ENCODE measurements at regions not wholly inside any gene's neighbourhood (a gene's known extent, or its start where the extent isn't known, plus 50 kb on each side); places are given as distances from the start of the nearest gene placed in this dataset.

GRCh38 chr10:128867819-128868218 lies 599.2 kb upstream of the MGMT start:
- TF ChIP-seq CTCF (IDR thresholded peaks at IDR 0.05; ENCODE audit: insufficient read depth, low read length, poor library complexity, severe bottlenecking) = no peak
- Histone ChIP-seq H3K4me3 (replicated peaks; ENCODE audit: low read depth, low read length) (no peak overlapping the region), H3K27me3 (replicated peaks; ENCODE audit: control insufficient read depth, insufficient read depth, low read length) (no peaks in the 10 kb centered on the region), H3K36me3 (ENCODE audit: control insufficient read depth, insufficient read depth, low read length) (no peaks in the 10 kb centered on the region)
- DNase-seq (ENCODE audit: extremely low read depth, insufficient read length) = no peak

GRCh38 chr10:128868481-128868880 lies 598.6 kb upstream of the MGMT start:
- no peaks in the 10 kb centered on the region for H3K36me3 ChIP-seq (ENCODE audit: control insufficient read depth, insufficient read depth, low read length)
- DNase-seq (ENCODE audit: extremely low read depth, insufficient read length) = no peak
- TF ChIP-seq CTCF (IDR thresholded peaks at IDR 0.05; ENCODE audit: insufficient read depth, low read length, poor library complexity, severe bottlenecking) = no peak
- no peak overlapping the region for H3K4me3 ChIP-seq (replicated peaks; ENCODE audit: low read depth, low read length)
- H3K27me3 ChIP-seq (replicated peaks; ENCODE audit: control insufficient read depth, insufficient read depth, low read length) = no peaks in the 10 kb centered on the region

- no peaks in the 10 kb centered on the region for H3K36me3 ChIP-seq (ENCODE audit: control insufficient read depth, insufficient read depth, low read length)
- no peaks in the 10 kb centered on the region for H3K27me3 ChIP-seq (replicated peaks; ENCODE audit: control insufficient read depth, insufficient read depth, low read length)
- H3K4me3 ChIP-seq (replicated peaks; ENCODE audit: low read depth, low read length) = no peak overlapping the region
- no peak for DNase-seq (ENCODE audit: extremely low read depth, insufficient read length)
- TF ChIP-seq CTCF (IDR thresholded peaks at IDR 0.05; ENCODE audit: insufficient read depth, low read length, poor library complexity, severe bottlenecking) = no peak
Observed at GRCh38 chr10:128869101-128869749, 597.8 kb upstream of the MGMT start.

- TF ChIP-seq CTCF (IDR thresholded peaks at IDR 0.05; ENCODE audit: insufficient read depth, low read length, poor library complexity, severe bottlenecking) = no peak
- H3K27me3 ChIP-seq (replicated peaks; ENCODE audit: control insufficient read depth, insufficient read depth, low read length) = no peaks in the 10 kb centered on the region
- H3K4me3 ChIP-seq (replicated peaks; ENCODE audit: low read depth, low read length) = no peak overlapping the region
- DNase-seq (ENCODE audit: extremely low read depth, insufficient read length) = no peak
- H3K36me3 ChIP-seq (ENCODE audit: control insufficient read depth, insufficient read depth, low read length) = no peaks in the 10 kb centered on the region
Observed at GRCh38 chr10:128870830-128871597, 596.0 kb upstream of the MGMT start.

- Histone ChIP-seq H3K36me3 (ENCODE audit: control insufficient read depth, insufficient read depth, low read length) (no peaks in the 10 kb centered on the region), H3K4me3 (replicated peaks; ENCODE audit: low read depth, low read length) (no peak overlapping the region), H3K27me3 (replicated peaks; ENCODE audit: control insufficient read depth, insufficient read depth, low read length) (no peaks in the 10 kb centered on the region)
- no peak for TF ChIP-seq CTCF (IDR thresholded peaks at IDR 0.05; ENCODE audit: insufficient read depth, low read length, poor library complexity, severe bottlenecking)
- no peak for DNase-seq (ENCODE audit: extremely low read depth, insufficient read length)
Observed at GRCh38 chr10:128871671-128872231, 595.3 kb upstream of the MGMT start.

All from GM06990 (cell line).